Activated CD8-positive, alpha-beta T cell treated with anti-CD3 and anti-CD28 coated beads for 36 hours (primary cell): ENCODE measurements at regions not wholly inside any gene's neighbourhood (a gene's known extent, or its start where the extent isn't known, plus 50 kb on each side); places are given as distances from the start of the nearest gene placed in this dataset.
A peak's percentile ranks its signal among the peaks of the same experiment; 100 is the strongest.
"Not testable (repeated sequence)": the region's sequence is repeated elsewhere in the genome, so short reads cannot be mapped to it uniquely, and the experiment has no call there.

Source experiments
- ATAC-seq: fragments of 200-7000 bp; cut with Tn5 transposase; one replicate; pipeline ENCODE4 v1.10.0; 2021; ENCODE audit warnings: mild to moderate bottlenecking, moderate library complexity
- CTCF ChIA-PET: fragments of 350-600 bp; sonication (Branson Sonifier 250); formaldehyde crosslinking; loops from one replicate; lab custom pipeline; 2021; ENCODE audit warnings: antibody characterized with exemption; lab: Charles Lee
- POLR2A ChIA-PET: fragments of 350-600 bp; sonication (Branson Sonifier 250); formaldehyde crosslinking; loops from one replicate; lab custom pipeline; 2021; ENCODE audit warnings: antibody characterized with exemption; lab: Charles Lee
- DNase-seq: peaks from one replicate; pipeline ENCODE4 v3.0.0-alpha.2; 2020
- H3K27ac Mint-ChIP-seq: one replicate; pipeline ENCODE4 v1.8.0; 2021; ENCODE audit warnings: mild to moderate bottlenecking, mixed read lengths
- H3K27me3 Mint-ChIP-seq: one replicate; pipeline ENCODE4 v1.8.0; 2021; ENCODE audit warnings: mixed read lengths
- H3K36me3 Mint-ChIP-seq: one replicate; pipeline ENCODE4 v1.8.0; 2021; ENCODE audit warnings: low read depth, mixed read lengths
- H3K4me1 Mint-ChIP-seq: one replicate; pipeline ENCODE4 v1.8.0; 2021; ENCODE audit warnings: low read depth, mixed read lengths
- H3K4me3 Mint-ChIP-seq: one replicate; pipeline ENCODE4 v1.8.0; 2021; ENCODE audit warnings: mild to moderate bottlenecking, moderate library complexity, mixed read lengths
- H3K9me3 Mint-ChIP-seq: one replicate; pipeline ENCODE4 v1.8.0; 2021; ENCODE audit warnings: mixed read lengths
- CTCF ChIP-seq: fragments of 200-600 bp; IDR thresholded peaks from one replicate; pipeline ENCODE4 v1.8.0; 2022; ENCODE audit warnings: antibody characterized with exemption, mild to moderate bottlenecking
- intact Hi-C: fragments of 100-400 bp; cut with micrococcal nuclease; formaldehyde crosslinking; loops from one replicate; pipeline ENCODE4 v1.10.0; 2022

DNA sequence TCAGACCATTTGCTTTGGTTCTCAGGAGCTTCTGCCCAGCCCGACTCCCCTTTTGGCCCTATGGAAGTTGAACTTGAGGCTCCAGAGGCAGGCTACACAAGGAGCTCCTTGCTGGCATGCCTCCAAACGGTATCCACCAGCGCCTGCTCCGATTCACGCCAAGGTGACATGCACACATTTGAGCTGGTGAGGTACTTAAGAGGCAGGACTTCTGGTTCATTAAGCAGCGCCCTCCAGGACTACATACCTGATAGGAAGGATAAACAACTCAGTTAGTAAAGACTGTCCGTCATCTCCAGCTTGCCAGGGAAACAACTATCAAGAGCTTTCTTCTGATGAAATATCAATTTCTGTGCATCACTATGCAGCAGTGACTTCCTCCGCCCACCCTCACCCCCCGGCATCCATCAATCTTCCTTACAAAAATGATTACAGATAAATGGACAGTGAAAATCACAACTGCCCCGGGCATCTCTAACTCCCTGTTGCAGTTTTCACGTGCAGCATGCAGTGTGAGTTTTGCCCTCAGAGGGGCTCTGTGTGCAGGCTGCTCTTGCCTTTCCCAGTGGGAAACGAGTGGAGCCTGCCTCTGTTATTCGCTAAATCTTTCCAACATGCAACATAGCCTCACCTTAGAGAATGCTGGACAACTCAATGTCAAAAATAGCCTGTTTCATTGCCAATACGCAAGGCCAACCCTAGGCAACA is 122.9 kb downstream of the ARRDC4 start:
- ChIA-PET CTCF (interaction anchor here (1.0 to 1.3 kb wide), 3 partner anchors 174 to 186 kb away, joined by 3 to 4 read pairs (median 3); no protein-coding TSS in a partner anchor), POLR2A (no interaction called here)
- H3K4me1 Mint-ChIP-seq, result no peaks in the 10 kb centered on the region
- no peaks in the 10 kb centered on the region for H3K9me3 Mint-ChIP-seq
- H3K27me3 Mint-ChIP-seq, result no peaks in the 10 kb centered on the region
- no peak for DNase-seq
- no peaks in the 10 kb centered on the region for H3K36me3 Mint-ChIP-seq
- no peak overlapping the region for H3K27ac Mint-ChIP-seq
- intact Hi-C loops, result no loop called here
- no peak overlapping the region for H3K4me3 Mint-ChIP-seq
- TF ChIP-seq CTCF, result no peak
- ATAC-seq, result no peak

GRCh38 chr15:98085003-98085639 is 124.6 kb downstream of the ARRDC4 start:
- Mint-ChIP-seq H3K27me3 (no peaks in the 10 kb centered on the region), H3K4me1 (no peaks in the 10 kb centered on the region), H3K27ac (no peak overlapping the region), H3K4me3 (no peak overlapping the region), H3K9me3 (no peaks in the 10 kb centered on the region), H3K36me3 (no peaks in the 10 kb centered on the region)
- CTCF ChIA-PET, result interaction anchor here (0.7 to 1.6 kb wide), 8 partner anchors 17 to 186 kb away, joined by 3 to 6 read pairs (median 4); no protein-coding TSS in a partner anchor
- ATAC-seq, result no peak
- POLR2A ChIA-PET, result no interaction called here
- peak; percentile 51 for DNase-seq
- intact Hi-C loops, result loop anchor here (2.0 kb wide), 1 partner anchor 180 kb away; no protein-coding TSS in a partner anchor
- peak; percentile 58 for TF ChIP-seq CTCF

- CTCF ChIA-PET, result interaction anchor here (1.8 kb wide), 1 partner anchor 206 kb away, joined by 4 read pairs; no protein-coding TSS in a partner anchor
- H3K36me3 Mint-ChIP-seq, H3K27ac Mint-ChIP-seq, intact Hi-C loops, H3K4me3 Mint-ChIP-seq, H3K27me3 Mint-ChIP-seq, DNase-seq, H3K9me3 Mint-ChIP-seq, H3K4me1 Mint-ChIP-seq, POLR2A ChIA-PET: not testable (repeated sequence)
- peak; percentile 97 for ATAC-seq
Measured at GRCh38 chr15:98088307-98088945, 127.9 kb downstream of the ARRDC4 start.

GRCh38 chr15:98089352-98089751 is 128.8 kb downstream of the ARRDC4 start:
- DNase-seq, POLR2A ChIA-PET, H3K27me3 Mint-ChIP-seq, CTCF ChIA-PET, H3K27ac Mint-ChIP-seq, H3K36me3 Mint-ChIP-seq, intact Hi-C loops, H3K9me3 Mint-ChIP-seq, ATAC-seq, H3K4me1 Mint-ChIP-seq, H3K4me3 Mint-ChIP-seq: not testable (repeated sequence)

GRCh38 chr15:98097986-98098385 is 137.5 kb downstream of the ARRDC4 start:
- H3K9me3 Mint-ChIP-seq, H3K27ac Mint-ChIP-seq, H3K4me1 Mint-ChIP-seq, ATAC-seq, DNase-seq, H3K36me3 Mint-ChIP-seq, POLR2A ChIA-PET, H3K27me3 Mint-ChIP-seq, CTCF ChIA-PET, H3K4me3 Mint-ChIP-seq, intact Hi-C loops: not testable (repeated sequence)

DNA sequence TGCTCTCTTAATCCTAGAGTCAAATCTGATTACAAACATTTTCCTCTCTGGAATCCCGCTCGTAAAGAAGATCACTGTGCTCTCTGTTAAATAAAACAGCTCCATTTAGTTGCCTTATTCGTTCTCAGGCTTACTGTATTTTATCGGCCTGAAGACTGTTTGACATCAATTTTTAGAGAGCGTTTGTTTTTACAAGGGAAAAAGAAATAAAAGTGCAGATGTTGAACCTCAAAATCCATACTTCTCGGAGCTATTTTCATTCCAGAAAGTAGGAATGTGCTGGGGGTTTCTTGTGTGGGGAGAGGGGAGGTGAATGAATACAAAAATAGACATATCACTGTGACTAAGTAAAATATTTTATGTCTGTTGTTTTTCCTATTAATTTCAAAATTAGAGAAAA is 140.1 kb downstream of the ARRDC4 start:
- H3K4me3 Mint-ChIP-seq, intact Hi-C loops, CTCF ChIA-PET, H3K27ac Mint-ChIP-seq, H3K9me3 Mint-ChIP-seq, POLR2A ChIA-PET, H3K36me3 Mint-ChIP-seq, ATAC-seq, H3K27me3 Mint-ChIP-seq, H3K4me1 Mint-ChIP-seq, DNase-seq: not testable (repeated sequence)
